Occipital lobe (tissue), 1 donor: ENCODE measurements at regions not wholly inside any gene's neighbourhood (a gene's known extent, or its start where the extent isn't known, plus 50 kb on each side); places are given as distances from the start of the nearest gene placed in this dataset.

Experiments used
- DNase-seq: peaks from one replicate; lab custom pipeline; 2025; lab: John Stamatoyannopoulos, UW

GRCh38 chr9:105146677-105147076 is 97.8 kb upstream of the SLC44A1 start:
- DNase-seq = no peak

DNA sequence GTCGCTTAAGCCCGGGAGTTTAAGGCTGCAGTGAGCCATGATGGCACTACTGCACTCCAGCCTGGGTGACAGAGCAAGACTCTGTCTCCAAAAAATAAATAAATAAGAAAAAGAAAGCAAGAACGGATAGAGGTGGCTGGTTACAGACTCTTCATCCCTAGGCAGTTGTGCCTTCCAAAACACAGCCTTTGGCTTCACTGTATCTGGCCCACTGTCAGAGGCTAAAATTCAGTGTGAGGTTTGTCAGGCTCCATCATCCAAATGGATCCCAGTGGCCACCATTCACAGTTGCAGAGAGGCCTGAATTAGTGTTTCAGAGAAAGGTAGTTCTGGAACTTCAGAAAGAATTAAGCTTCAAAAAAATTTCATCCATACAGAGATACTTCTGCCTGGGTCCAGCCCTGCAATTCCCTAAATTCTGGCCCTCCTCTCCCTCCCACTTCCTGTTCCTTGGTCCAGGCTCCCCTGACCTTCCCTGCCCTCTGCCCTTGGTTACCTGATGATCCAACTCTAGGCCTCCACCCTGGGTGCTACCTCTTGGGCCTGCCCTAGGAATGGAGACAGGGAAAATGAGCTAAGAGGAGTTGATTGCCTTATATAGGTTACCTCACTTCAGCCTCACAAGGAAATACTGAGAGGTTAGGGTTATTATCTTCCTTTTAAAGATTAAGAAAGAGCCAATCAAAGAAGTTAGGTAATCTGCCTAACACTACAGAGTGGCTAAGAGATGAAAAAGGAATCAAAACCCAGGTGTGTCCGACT is 97.2 kb upstream of the SLC44A1 start:
- no peak for DNase-seq

DNA sequence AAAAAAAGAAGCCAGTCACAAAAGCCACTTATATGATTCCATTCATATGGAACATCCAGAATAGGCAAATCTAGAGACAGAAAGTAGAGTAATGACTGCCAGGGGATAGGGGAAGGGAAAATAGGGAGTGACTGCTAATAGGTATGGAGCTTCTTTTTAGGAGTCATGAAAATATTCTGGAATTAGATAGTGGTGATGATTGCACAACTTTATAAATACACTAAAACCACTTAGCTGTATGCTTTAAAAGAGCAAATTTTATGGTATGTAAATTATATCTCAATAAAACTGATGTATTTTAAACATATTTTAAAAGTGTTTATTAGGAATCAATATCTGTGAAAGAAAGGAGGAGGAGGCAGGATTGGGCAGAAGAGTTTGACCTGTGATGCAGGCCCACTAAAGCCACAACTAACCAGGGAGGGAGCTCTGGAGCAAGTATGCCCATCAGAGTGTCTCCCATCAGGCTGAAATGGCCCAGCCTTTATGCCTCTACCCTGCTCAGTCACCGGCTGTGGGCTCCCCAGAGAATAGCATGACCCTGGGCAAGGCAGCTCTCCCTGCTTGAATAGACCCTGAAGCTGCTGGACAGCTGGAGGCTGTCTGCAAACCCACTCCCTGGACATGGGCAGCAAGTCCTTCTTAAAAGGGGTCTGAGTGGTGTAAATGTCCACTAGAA is 96.0 kb upstream of the SLC44A1 start:
- no peak for DNase-seq

GRCh38 chr9:105150991-105151685 is 93.3 kb upstream of the SLC44A1 start:
- no peak for DNase-seq

GRCh38 chr9:105151686-105151995 is 92.8 kb upstream of the SLC44A1 start:
- no peak for DNase-seq

DNA sequence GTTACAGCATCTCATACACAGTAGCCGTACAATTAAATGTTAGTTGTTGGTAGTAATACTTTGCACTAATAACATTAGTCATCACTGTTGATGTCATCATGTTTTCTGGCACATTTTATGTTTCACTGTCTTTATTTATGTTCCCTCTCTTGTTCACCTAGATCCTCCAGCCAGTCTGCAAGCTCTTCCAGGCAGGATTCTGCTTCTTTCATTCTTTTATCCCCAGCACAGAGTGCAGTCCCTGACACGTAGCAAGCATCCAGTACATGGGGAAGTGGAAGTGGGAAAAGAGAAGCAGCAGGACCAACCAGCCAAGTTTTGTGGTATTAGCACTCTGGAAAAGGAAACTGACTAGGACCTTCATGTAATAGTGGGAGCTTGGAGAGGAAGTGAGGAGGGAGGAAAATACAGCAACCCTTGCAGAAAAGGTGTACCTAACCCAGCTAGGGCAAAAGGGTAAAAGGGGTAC is 89.7 kb upstream of the SLC44A1 start:
- no peak for DNase-seq

DNA sequence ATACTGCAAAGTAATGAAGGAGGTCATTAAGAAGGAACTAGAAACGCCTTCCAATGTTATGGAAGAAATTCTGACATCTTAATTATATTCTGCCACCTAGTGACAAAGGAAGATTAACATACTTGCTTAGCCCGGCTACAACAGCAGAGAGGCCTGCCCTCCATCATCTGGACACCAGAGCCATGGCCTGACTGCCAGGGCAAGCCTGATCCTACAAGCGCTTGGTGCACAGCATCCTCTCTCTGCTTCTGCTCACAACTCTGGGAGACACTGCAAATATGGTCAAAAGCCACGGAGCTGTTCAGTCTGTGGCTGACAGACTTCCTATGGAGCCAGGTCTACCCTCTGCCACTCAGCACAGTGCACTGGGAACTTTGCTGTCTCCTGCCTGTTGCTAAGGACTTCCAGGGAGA is 87.3 kb upstream of the SLC44A1 start:
- DNase-seq = no peak

DNA sequence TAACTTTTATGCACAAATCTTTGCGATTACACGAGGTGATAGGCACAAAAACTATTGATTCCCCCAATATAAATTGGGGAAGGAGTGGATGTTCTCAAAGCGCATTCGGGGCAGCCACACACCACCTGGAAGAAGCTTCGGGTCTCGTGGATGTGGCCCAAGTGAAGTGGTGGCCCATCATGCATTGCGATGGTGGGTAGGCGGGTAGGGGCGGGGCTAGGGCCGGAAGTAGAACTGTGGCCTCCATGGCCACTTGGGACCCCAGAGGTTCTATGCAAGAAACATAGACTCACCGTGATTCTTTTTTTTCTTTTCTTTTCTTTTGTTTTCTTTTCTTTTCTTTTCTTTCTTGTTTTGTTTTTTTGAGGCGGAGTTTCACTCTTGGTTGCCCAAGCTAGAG is 86.4 kb upstream of the SLC44A1 start:
- DNase-seq = no peak

DNA sequence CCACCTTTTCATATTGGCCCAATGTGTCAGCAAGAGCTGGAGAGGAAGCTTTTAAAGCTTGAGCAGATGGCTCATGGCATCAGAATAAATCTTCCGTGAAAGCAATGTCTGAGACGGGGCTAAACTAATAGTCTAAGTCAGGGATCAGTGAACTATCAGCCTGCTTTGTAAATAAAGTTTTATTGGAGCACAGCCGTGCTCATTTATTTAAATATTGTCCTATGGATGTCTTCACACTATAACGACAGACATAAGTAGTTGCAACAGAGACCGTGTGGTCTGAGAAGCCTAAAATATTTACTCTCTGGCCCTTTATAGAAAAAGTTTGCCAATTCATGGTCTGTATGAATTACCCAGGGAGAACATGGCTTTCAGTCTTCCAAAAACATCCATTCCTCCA is 85.6 kb upstream of the SLC44A1 start:
- DNase-seq = no peak

GRCh38 chr9:105168870-105169319 is 75.6 kb upstream of the SLC44A1 start:
- DNase-seq = no peak

DNA sequence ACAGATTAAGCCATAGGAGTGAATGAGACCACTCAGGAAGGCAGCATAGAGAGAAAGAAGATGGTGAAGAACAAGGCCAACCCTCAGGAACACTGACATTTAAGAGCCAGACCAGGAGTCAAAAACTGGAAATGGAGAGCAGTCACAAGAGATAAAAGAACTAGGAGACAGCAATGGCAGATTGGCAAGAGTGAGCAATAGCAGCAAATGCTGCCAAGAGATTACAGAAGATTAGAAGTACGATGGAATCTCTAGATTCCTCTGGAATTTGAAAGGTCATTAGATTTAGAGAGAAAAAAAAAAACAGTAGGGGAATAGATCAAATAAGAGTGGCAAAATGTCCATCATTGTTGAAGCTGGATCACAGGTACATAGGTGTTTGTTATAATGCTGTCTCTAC is 73.4 kb upstream of the SLC44A1 start:
- no peak for DNase-seq

DNA sequence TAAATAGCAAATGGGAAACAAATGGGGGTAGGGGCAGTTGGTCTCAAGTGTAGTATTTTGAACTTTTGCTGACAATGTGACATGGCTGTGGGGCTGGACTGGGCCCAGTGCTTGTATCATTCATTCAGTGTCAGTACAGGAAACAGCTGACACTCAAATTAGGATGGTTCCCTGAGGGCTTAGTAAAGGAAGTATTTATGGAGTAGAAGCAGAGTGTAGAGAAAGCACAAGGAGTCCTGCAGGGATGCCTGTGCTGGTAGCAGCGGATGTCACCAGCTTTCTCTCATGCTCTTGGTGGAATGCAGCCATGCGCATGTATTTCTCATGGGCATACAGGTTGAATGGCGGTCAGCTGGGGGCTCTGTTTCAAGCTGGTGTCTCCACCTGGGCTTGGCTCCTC is 72.9 kb upstream of the SLC44A1 start:
- DNase-seq = no peak

- DNase-seq = no peak
Observed at GRCh38 chr9:105172436-105172835, 72.0 kb upstream of the SLC44A1 start.

DNA sequence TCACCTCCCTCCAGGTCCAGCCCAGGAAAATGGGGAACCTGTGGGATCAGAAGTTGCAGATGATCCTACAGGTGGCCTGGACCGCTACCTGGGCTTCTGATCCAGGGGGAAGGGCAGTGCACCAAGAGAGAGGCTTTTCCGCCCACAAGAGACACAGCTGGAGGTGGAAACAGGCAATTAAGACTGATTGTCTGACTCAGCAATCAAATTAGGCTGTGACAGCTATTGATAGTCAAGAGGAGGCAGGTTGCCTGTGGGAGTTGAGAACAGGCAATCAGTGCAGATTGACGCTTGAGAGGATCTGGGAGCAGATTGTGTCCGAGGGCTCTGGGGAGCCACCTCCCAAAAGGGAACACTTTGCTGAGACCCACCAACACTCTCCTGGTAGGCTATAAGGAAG is 71.1 kb upstream of the SLC44A1 start:
- no peak for DNase-seq

GRCh38 chr9:105173826-105174225 is 70.6 kb upstream of the SLC44A1 start:
- no peak for DNase-seq

DNA sequence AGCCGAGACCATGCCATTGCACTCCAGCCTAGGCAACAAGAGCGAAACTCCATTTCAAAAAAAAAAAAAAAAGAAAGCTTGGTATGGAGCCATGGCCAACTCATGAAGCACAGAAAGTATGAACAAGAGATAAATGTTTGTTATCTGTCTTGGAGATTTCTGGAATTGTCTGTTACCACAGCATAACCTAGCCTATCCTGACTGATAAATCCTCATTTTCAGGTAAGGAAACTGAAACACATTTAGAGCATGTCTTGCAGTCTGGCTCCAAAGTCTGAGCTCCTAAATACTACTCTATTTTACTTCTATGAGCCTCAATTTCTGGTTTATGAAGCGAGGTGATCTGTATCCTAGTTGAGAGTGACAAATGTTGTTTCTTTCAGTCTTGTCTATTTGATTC is 68.3 kb upstream of the SLC44A1 start:
- DNase-seq = no peak

GRCh38 chr9:105178076-105178475 is 66.4 kb upstream of the SLC44A1 start:
- no peak for DNase-seq

DNA sequence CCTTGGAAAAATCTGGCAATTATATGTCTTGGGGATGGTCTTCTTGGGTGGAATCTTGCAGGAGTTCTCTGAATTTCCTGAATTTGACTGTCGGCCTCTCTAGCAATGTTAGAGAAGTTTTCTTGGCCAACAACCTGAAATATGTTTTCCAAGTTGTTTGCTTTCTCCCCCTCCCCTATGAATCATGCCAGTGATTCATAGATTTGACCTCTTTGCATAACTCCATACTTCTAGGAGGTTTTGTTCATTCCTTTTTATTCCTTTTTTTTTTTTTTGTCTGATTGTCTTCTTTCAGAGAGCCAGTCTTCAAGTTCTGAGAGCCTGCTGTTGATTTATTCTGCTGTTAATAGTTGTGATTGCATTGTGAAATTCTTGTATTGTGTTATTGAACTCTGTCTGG is 56.7 kb upstream of the SLC44A1 start:
- no peak for DNase-seq

GRCh38 chr9:105188746-105189145 is 55.7 kb upstream of the SLC44A1 start:
- no peak for DNase-seq

GRCh38 chr9:105191508-105192121 is 52.8 kb upstream of the SLC44A1 start:
- DNase-seq = no peak

DNA sequence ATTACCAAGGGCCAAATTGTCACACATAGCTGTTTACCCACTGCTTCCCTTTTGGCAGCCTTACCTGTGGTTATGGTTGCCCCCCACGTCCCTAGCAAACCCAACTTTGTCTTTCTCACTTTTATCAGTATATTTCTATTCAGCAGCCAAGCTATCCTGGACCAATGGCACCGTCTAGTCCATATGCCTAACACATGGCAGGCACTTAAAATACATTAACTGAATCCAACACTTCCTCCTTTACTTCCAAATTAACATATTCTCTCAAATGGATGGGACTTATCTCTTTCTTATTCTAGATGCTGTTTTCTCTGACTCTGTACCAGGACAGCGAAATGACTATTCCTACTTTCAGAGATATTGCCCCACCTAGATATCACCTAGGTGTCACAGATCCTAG is 50.9 kb upstream of the SLC44A1 start:
- no peak for DNase-seq

DNA sequence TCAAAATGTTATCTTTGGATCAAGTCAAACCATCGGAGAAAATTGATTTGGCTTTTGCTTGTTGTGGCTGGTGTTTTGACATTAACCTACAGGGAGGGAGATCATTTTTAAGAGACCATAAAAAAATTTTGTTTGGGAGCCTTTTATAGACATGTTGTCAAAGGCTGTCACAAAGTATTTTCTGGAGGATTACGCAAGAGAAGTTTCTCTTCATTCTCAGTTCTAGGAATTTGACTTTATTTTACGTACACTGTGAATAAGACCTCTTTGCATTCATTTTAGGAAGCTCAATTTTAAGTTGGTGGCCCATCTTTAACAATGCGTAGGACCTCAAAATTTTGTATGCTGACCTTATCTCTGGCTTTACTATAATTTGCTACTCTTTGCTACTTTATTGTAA is 50.2 kb upstream of the SLC44A1 start:
- no peak for DNase-seq
